CD4-positive, alpha-beta T cell (primary cell): ENCODE measurements at regions not wholly inside any gene's neighbourhood (a gene's known extent, or its start where the extent isn't known, plus 50 kb on each side); places are given as distances from the start of the nearest gene placed in this dataset.

Source experiments
- ATAC-seq: fragments of 200-7000 bp; cut with Tn5 transposase; one replicate; pipeline ENCODE4 v1.10.0; 2022; ENCODE audit warnings: mild to moderate bottlenecking; ENCODE audit not compliant: poor library complexity
- CTCF ChIA-PET: fragments of 350-600 bp; sonication (Branson Sonifier 250); formaldehyde crosslinking; loops from one replicate; lab custom pipeline; 2021; ENCODE audit warnings: antibody characterized with exemption, inconsistent platforms; lab: Charles Lee
- POLR2A ChIA-PET: fragments of 350-600 bp; sonication (Branson Sonifier 250); formaldehyde crosslinking; loops from one replicate; lab custom pipeline; 2021; ENCODE audit warnings: antibody characterized with exemption, inconsistent platforms; lab: Charles Lee
- DNase-seq, 14 experiments: peaks; one replicate each; pipeline ENCODE4 v3.0.0-alpha.2; 2013 to 2020; ENCODE audit warnings: mixed read lengths in 2 of 14
- H3K27ac ChIP-seq, 2 donors: one replicate each; pipeline versions ENCODE4 v1.5.1 to v1.7.0; 2013; ENCODE audit warnings: low read length in 2 of 2, low read depth in 1 of 2, mild to moderate bottlenecking in 1 of 2
- H3K27me3 ChIP-seq, 2 experiments: 1 replicate in 1 of 2; 2 replicates in 1 of 2; pipeline versions ENCODE4 v1.6.1 to v1.7.0; 2013; ENCODE audit warnings: low read length in 2 of 2, control low read depth in 1 of 2, mild to moderate bottlenecking in 1 of 2, moderate library complexity in 1 of 2; ENCODE audit not compliant: insufficient read depth in 2 of 2, control insufficient read depth in 1 of 2
- H3K36me3 ChIP-seq: one replicate; pipeline ENCODE4 v1.6.1; 2013; ENCODE audit warnings: low read length, control low read depth; ENCODE audit not compliant: insufficient read depth
- H3K4me1 ChIP-seq: one replicate; pipeline ENCODE4 v1.6.1; 2013; ENCODE audit warnings: low read length, control low read depth; ENCODE audit not compliant: insufficient read depth
- H3K4me3 ChIP-seq: one replicate; pipeline ENCODE4 v1.5.1; 2013; ENCODE audit warnings: mild to moderate bottlenecking, low read length, moderate library complexity
- H3K9me3 ChIP-seq, 2 experiments: 1 replicate in 1 of 2; 2 replicates in 1 of 2; pipeline versions ENCODE4 v1.6.1 to v1.7.0; 2013; ENCODE audit warnings: low read length in 2 of 2, mild to moderate bottlenecking in 2 of 2, control low read depth in 1 of 2, moderate library complexity in 1 of 2; ENCODE audit not compliant: control insufficient read depth in 1 of 2, insufficient read depth in 1 of 2
- H3K27ac Mint-ChIP-seq: one replicate; pipeline ENCODE4 v1.8.0; 2020; ENCODE audit warnings: mixed read lengths
- H3K27me3 Mint-ChIP-seq: one replicate; pipeline ENCODE4 v1.8.0; 2021; ENCODE audit warnings: mixed read lengths
- H3K36me3 Mint-ChIP-seq: one replicate; pipeline ENCODE4 v1.8.0; 2021; ENCODE audit warnings: low read depth, mixed read lengths
- H3K4me1 Mint-ChIP-seq: one replicate; pipeline ENCODE4 v1.8.0; 2021; ENCODE audit warnings: low read depth, mixed read lengths
- H3K4me3 Mint-ChIP-seq: one replicate; pipeline ENCODE4 v1.8.0; 2020; ENCODE audit warnings: mild to moderate bottlenecking, mixed read lengths
- H3K9me3 Mint-ChIP-seq: one replicate; pipeline ENCODE4 v1.8.0; 2020; ENCODE audit warnings: mixed read lengths
- CTCF ChIP-seq: fragments of 200-600 bp; IDR thresholded peaks from one replicate; pipeline ENCODE4 v1.8.0; 2022; ENCODE audit warnings: antibody characterized with exemption, mild to moderate bottlenecking
- intact Hi-C, 2 experiments: fragments of 100-400 bp; cut with DNase I in 1 of 2; cut with micrococcal nuclease in 1 of 2; formaldehyde crosslinking; loops; one replicate each; pipeline versions ENCODE4 v1.15.1 to v1.9.0; 2023 to 2025; cut with DNase I, micrococcal nuclease

GRCh38 chr2:215726070-215726469, 287.3 kb downstream of the MREG start:
- H3K27me3 Mint-ChIP-seq: no peaks in the 10 kb centered on the region
- Histone ChIP-seq H3K9me3 (no peaks in the 10 kb centered on the region), H3K4me1 (no peaks in the 10 kb centered on the region), H3K27me3 (no peaks in the 10 kb centered on the region), H3K27ac (no peak overlapping the region), H3K4me3 (no peak overlapping the region), H3K36me3 (no peaks in the 10 kb centered on the region)
- DNase-seq (no peak), ATAC-seq (no peak)
- ChIA-PET CTCF (no interaction called here), POLR2A (no interaction called here)
- peaks cover 6% of the 10 kb centered on the region for H3K4me1 Mint-ChIP-seq
- no peak for TF ChIP-seq CTCF
- no peaks in the 10 kb centered on the region for H3K36me3 Mint-ChIP-seq
- H3K27ac Mint-ChIP-seq: no peak overlapping the region
- intact Hi-C loops: loop anchor here in 1 of 2 experiments (10.0 kb wide), 1 partner anchor 141 kb away; no protein-coding TSS in a partner anchor
- H3K9me3 Mint-ChIP-seq: no peaks in the 10 kb centered on the region
- no peak overlapping the region for H3K4me3 Mint-ChIP-seq

- TF ChIP-seq CTCF: no peak
- Histone ChIP-seq H3K4me3 (no peak overlapping the region), H3K36me3 (no peaks in the 10 kb centered on the region), H3K9me3 (no peaks in the 10 kb centered on the region), H3K27me3 (no peaks in the 10 kb centered on the region), H3K27ac (no peak overlapping the region), H3K4me1 (no peaks in the 10 kb centered on the region)
- CTCF ChIA-PET: no interaction called here
- Mint-ChIP-seq H3K36me3 (no peaks in the 10 kb centered on the region), H3K27ac (no peak overlapping the region), H3K4me1 (peaks cover 6% of the 10 kb centered on the region), H3K4me3 (no peak overlapping the region), H3K27me3 (no peaks in the 10 kb centered on the region), H3K9me3 (no peaks in the 10 kb centered on the region)
- peak in 1 of 14 experiments; percentile 17 for DNase-seq
- intact Hi-C loops: loop anchor here in 1 of 2 experiments (10.0 kb wide), 1 partner anchor 139 kb away; no protein-coding TSS in a partner anchor
- POLR2A ChIA-PET: no interaction called here
- ATAC-seq: no peak
Observed at GRCh38 chr2:215724146-215724545, 288.3 kb upstream of the FN1 start.

GRCh38 chr2:215723631-215724011, 287.8 kb upstream of the FN1 start:
- H3K27ac ChIP-seq: no peak overlapping the region
- Mint-ChIP-seq H3K9me3 (no peaks in the 10 kb centered on the region), H3K4me3 (no peak overlapping the region), H3K27me3 (no peaks in the 10 kb centered on the region), H3K4me1 (peaks cover 5% of the 10 kb centered on the region), H3K36me3 (no peaks in the 10 kb centered on the region), H3K27ac (no peak overlapping the region)
- no peak for TF ChIP-seq CTCF
- CTCF ChIA-PET: no interaction called here
- intact Hi-C loops: loop anchor here in 1 of 2 experiments (10.0 kb wide), 1 partner anchor 139 kb away; no protein-coding TSS in a partner anchor
- no peaks in the 10 kb centered on the region for H3K27me3 ChIP-seq
- no peaks in the 10 kb centered on the region for H3K9me3 ChIP-seq
- no peak for DNase-seq
- no peak overlapping the region for H3K4me3 ChIP-seq
- ATAC-seq: no peak
- no peaks in the 10 kb centered on the region for H3K4me1 ChIP-seq
- no peaks in the 10 kb centered on the region for H3K36me3 ChIP-seq
- POLR2A ChIA-PET: no interaction called here
